H54 (cell line): ENCODE measurements at regions not wholly inside any gene's neighbourhood (a gene's known extent, or its start where the extent isn't known, plus 50 kb on each side); places are given as distances from the start of the nearest gene placed in this dataset.
"Not testable (repeated sequence)": the region's sequence is repeated elsewhere in the genome, so short reads cannot be mapped to it uniquely, and the experiment has no call there.

ENCODE experiments used
- DNase-seq: peaks from one replicate; pipeline ENCODE4 v3.0.0; 2011; ENCODE audit warnings: low spot score, mixed read lengths; ENCODE audit not compliant: insufficient read length
- FAIRE-seq: peaks from 3 replicates; lab custom pipeline; 2011; peaks lifted over from hg19 to GRCh38; lab: Jason Lieb, UNC
- POLR2A ChIP-seq: IDR thresholded peaks from 2 replicates; pipeline ENCODE4 v1.6.1; 2011; ENCODE audit warnings: low read depth, mild to moderate bottlenecking, low read length

- no peak for DNase-seq
- no peak for FAIRE-seq
- no peak for TF ChIP-seq POLR2A
Measured at GRCh38 chr4:57182132-57182874, 72.1 kb upstream of the IGFBP7 start.

- DNase-seq, FAIRE-seq: not testable (repeated sequence)
Measured at GRCh38 chr4:57173136-57173535, 63.0 kb upstream of the IGFBP7 start.

DNA sequence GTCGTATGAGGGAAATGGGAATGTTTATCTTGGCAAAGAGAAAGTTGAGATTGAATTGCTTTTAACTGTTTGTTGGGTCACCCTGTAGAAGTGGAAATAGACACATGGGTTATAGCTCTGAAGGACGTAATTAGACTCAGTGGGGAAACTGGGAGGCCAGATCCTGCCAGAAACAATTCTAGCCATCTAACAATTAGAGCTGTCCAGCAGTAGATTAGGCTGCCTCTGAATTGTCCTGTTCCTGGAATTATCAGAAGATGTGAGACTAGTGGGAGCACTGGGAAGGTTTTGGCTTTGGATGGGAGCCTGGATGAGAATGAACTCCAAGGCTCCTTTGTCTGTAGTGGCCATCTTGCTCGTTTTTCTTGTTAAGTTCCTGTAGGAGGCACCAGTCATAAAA, 61.9 kb upstream of the IGFBP7 start:
- TF ChIP-seq POLR2A = no peak
- FAIRE-seq (no peak), DNase-seq (no peak)

- TF ChIP-seq POLR2A = no peak
- DNase-seq = no peak
- no peak for FAIRE-seq
Measured at GRCh38 chr4:57168982-57169381, 58.8 kb upstream of the IGFBP7 start.

GRCh38 chr4:57163530-57164459, 53.6 kb upstream of the IGFBP7 start:
- TF ChIP-seq POLR2A = no peak
- peak; percentile 47 for DNase-seq
- FAIRE-seq = no peak

DNA sequence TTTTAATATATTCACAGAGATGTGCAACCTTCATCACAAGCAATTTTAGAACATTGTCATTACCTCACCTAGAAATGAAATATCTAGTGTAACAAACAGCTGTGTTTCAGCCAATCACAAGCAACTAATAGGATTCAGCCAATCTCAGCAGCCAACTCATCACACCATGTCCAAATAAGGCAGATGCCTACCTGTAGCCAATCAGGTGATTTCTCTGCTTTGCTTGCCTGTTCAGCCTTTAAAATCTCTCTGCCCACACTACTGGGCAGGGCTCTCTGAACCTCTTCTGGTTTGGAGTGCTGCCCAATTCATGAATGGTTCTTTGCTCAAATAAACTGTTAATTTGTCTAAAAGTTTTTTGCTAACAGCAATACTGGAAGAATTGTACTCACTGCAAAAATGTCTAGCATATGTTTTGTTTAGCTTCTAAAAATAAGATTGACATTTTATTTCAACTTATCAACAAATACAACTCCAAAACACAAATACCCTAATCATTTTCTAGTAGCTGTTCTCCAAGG, 52.4 kb upstream of the IGFBP7 start:
- FAIRE-seq (no peak), DNase-seq (no peak)
- no peak for TF ChIP-seq POLR2A
